A673 (cell line): ENCODE measurements at regions not wholly inside any gene's neighbourhood (a gene's known extent, or its start where the extent isn't known, plus 50 kb on each side); places are given as distances from the start of the nearest gene placed in this dataset.

Experiments
- BruUV-seq: library from RNA; stranded (reverse); fragments of 400-500 nt; replicated peaks from 2 replicates; lab custom pipeline; 2021; lab: Mats Ljungman, UMichigan
- CTCF ChIA-PET: fragments of 300-600 bp; sonication (Branson Sonifier 250); formaldehyde crosslinking; loops from one replicate; lab custom pipeline; 2022; ENCODE audit warnings: antibody characterized with exemption; lab: Charles Lee
- POLR2A ChIA-PET: fragments of 300-600 bp; sonication (Branson Sonifier 250); formaldehyde crosslinking; loops from one replicate; lab custom pipeline; 2022; ENCODE audit warnings: antibody characterized with exemption; ENCODE audit not compliant: low non-redundant PET; lab: Charles Lee
- DNase-seq: peaks from one replicate; pipeline ENCODE4 v3.0.0-alpha.2; 2015; ENCODE audit warnings: low spot score
- H3K27ac ChIP-seq: fragments of 200-600 bp; sonication (generic); 2 replicates; pipeline ENCODE4 v1.5.1; 2016; ENCODE audit warnings: mixed run types, low read depth, mild to moderate bottlenecking, mixed read lengths, antibody characterized with exemption, low read length; ENCODE audit not compliant: poor library complexity, severe bottlenecking
- H3K27me3 ChIP-seq: fragments of 200-600 bp; sonication (generic); replicated peaks from 2 replicates; pipeline ENCODE4 v1.6.1; 2017; ENCODE audit warnings: mixed run types, low read depth, mild to moderate bottlenecking, mixed read lengths, antibody characterized with exemption, low read length; ENCODE audit not compliant: insufficient read depth, poor library complexity
- H3K36me3 ChIP-seq: fragments of 200-600 bp; sonication (generic); 2 replicates; pipeline ENCODE4 v1.6.1; 2016; ENCODE audit warnings: mixed run types, mild to moderate bottlenecking, mixed read lengths, antibody characterized with exemption, low read length; ENCODE audit not compliant: insufficient read depth, poor library complexity, severe bottlenecking
- H3K4me1 ChIP-seq: fragments of 200-600 bp; sonication (generic); 2 replicates; pipeline ENCODE4 v1.6.1; 2017; ENCODE audit warnings: mixed run types, mild to moderate bottlenecking, mixed read lengths, antibody characterized with exemption, low read length; ENCODE audit not compliant: insufficient read depth, poor library complexity, severe bottlenecking
- H3K4me3 ChIP-seq: fragments of 200-600 bp; sonication (generic); 2 replicates; pipeline ENCODE4 v1.5.1; 2016; ENCODE audit warnings: low read depth, mixed run types, mild to moderate bottlenecking, mixed read lengths, low read length; ENCODE audit not compliant: poor library complexity, severe bottlenecking
- H3K9me3 ChIP-seq: fragments of 200-600 bp; sonication (generic); 2 replicates; pipeline ENCODE4 v1.6.1; 2016; ENCODE audit warnings: mixed run types, low read depth, mild to moderate bottlenecking, mixed read lengths, antibody characterized with exemption, low read length; ENCODE audit not compliant: poor library complexity, severe bottlenecking
- CTCF ChIP-seq: fragments of 300-800, 200-600 bp; sonication (generic); conservative IDR thresholded peaks from 2 replicates; pipeline ENCODE4 v1.5.1; 2017; ENCODE audit warnings: low read depth, mild to moderate bottlenecking, antibody characterized with exemption, low read length, moderate library complexity, mixed read lengths
- EZH2 ChIP-seq: fragments of 200-600 bp; sonication (generic); IDR thresholded peaks from 2 replicates; pipeline ENCODE4 v1.6.1; 2017; ENCODE audit warnings: borderline replicate concordance, low read depth, mild to moderate bottlenecking, mixed read lengths, antibody characterized with exemption, low read length; ENCODE audit not compliant: poor library complexity, severe bottlenecking
- intact Hi-C: fragments of 100-400 bp; cut with micrococcal nuclease; formaldehyde crosslinking; loops from one replicate; pipeline ENCODE4 v1.10.0; 2022; ENCODE audit not compliant: unreplicated experiment

DNA sequence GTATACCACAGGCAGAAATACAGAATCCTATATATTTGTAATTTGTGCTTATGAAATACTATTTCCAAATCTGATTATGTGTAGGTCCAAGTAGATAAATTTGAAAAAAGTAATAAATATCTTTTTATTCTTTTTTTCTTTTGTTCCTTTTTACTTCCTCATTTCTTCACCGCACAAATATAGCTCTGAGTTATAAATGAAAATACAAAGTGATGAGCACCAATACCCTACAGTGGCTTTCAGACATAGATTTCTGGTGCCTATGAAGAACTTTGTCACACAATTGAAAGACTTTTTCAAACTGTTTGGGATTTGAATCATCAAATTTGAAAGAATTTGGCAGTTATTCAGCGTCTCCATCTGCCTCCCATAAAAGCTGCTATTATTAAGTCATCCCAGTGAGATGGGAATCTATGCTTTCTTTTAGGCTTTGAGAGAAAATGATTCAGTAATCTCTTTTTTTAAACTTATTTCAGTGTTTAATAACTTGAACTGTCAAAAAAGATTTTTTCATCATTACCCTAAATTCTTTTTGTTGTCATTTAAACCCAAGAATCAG, 363.6 kb upstream of the GOLIM4 start:
- intact Hi-C loops = no loop called here
- Histone ChIP-seq H3K27me3 (no peaks in the 10 kb centered on the region), H3K9me3 (no peaks in the 10 kb centered on the region), H3K36me3 (no peaks in the 10 kb centered on the region), H3K4me1 (no peaks in the 10 kb centered on the region), H3K27ac (no peak overlapping the region), H3K4me3 (no peak overlapping the region)
- ChIA-PET CTCF (no interaction called here), POLR2A (no interaction called here)
- TF ChIP-seq CTCF (no peak), EZH2 (no peak)
- BruUV-seq = no TSS peak
- no peak for DNase-seq

DNA sequence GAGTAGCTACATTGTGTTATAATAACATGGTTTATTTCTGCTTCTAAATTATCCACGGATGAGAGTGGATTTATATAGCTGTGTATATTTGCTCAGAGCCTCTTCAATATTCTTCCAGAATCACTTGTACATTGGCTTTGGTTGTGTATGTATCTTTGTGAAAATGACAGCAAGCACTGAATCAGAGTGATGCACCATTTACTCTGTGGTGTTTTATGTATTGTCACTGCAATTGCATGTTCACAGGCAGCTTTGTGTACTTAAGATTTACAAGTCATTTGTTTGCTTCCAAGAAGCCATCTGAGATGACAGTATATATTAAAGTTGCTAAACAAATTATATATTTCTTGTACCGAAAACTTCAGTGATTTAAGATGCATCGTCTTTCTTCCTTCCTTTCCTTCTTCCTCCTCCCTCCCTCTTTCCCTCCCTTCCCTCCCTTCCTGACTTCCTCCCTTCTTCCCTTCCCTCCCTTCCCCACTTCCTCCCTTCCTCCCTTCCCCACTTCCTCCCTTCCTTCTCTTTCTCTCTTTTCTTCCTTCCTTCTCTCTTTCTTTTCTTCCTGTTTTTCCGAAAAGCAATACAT, 362.3 kb upstream of the GOLIM4 start:
- intact Hi-C loops = no loop called here
- no TSS peak for BruUV-seq
- ChIA-PET CTCF (no interaction called here), POLR2A (no interaction called here)
- Histone ChIP-seq H3K27me3 (no peaks in the 10 kb centered on the region), H3K27ac (no peak overlapping the region), H3K4me1 (no peaks in the 10 kb centered on the region), H3K36me3 (no peaks in the 10 kb centered on the region), H3K9me3 (no peaks in the 10 kb centered on the region), H3K4me3 (no peak overlapping the region)
- no peak for DNase-seq
- TF ChIP-seq CTCF (no peak), EZH2 (no peak)

DNA sequence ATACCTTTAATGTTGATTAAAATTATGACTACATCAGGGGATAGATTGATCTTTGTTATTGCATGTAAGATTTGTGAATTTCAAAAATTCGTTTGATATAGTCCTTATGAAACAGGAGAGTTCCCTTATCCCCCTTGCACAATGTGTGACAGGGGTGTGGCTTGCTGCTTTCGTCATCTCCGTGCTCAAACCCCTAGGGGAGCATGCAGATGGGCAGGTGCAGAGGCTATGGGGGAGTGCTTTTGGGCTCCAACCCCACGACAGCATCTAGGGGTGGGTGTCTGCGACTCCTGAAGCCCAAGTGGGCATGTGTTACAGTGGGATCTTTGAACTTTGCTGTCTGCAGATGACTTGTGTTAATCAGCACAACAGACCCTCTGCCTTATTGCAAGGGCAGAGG, 360.1 kb upstream of the GOLIM4 start:
- intact Hi-C loops = no loop called here
- H3K4me3 ChIP-seq = no peak overlapping the region
- TF ChIP-seq CTCF = no peak
- no peak overlapping the region for H3K27ac ChIP-seq
- no peaks in the 10 kb centered on the region for H3K4me1 ChIP-seq
- no peaks in the 10 kb centered on the region for H3K9me3 ChIP-seq
- ChIA-PET POLR2A (no interaction called here), CTCF (no interaction called here)
- H3K27me3 ChIP-seq = no peaks in the 10 kb centered on the region
- no TSS peak for BruUV-seq
- H3K36me3 ChIP-seq = no peaks in the 10 kb centered on the region
- DNase-seq = no peak
